Ascending aorta (tissue), 2 donors: ENCODE measurements at regions not wholly inside any gene's neighbourhood (a gene's known extent, or its start where the extent isn't known, plus 50 kb on each side); places are given as distances from the start of the nearest gene placed in this dataset.
A peak's percentile ranks its signal among the peaks of the same experiment; 100 is the strongest.

Source experiments
- DNase-seq, 2 donors: peaks; one replicate each; pipeline ENCODE4 v3.0.0-alpha.2; 2019; ENCODE audit warnings: low spot score in 2 of 2
- H3K27ac ChIP-seq, 2 donors: fragments of 200-600 bp; sonication (generic); one replicate each; pipeline ENCODE4 v1.5.1; 2016 to 2017; ENCODE audit warnings: mild to moderate bottlenecking in 1 of 2
- H3K27me3 ChIP-seq: fragments of 200-600 bp; sonication (generic); one replicate; pipeline ENCODE4 v1.5.1; 2017
- H3K36me3 ChIP-seq, 2 donors: fragments of 200-600 bp; sonication (generic); one replicate each; pipeline ENCODE4 v1.5.1; 2016
- H3K4me1 ChIP-seq, 2 donors: fragments of 200-600 bp; sonication (generic); one replicate each; pipeline ENCODE4 v1.5.1; 2016 to 2017; ENCODE audit warnings: mild to moderate bottlenecking in 1 of 2
- H3K4me3 ChIP-seq, 2 donors: fragments of 200-600 bp; sonication (generic); one replicate each; pipeline ENCODE4 v1.5.1; 2016 to 2017; ENCODE audit warnings: mild to moderate bottlenecking in 1 of 2
- H3K9me3 ChIP-seq, 2 donors: fragments of 200-600 bp; sonication (generic); one replicate each; pipeline ENCODE4 v1.5.1; 2016
- CTCF ChIP-seq, 3 experiments: fragments of 200-600 bp in 2 of 3; fragments of 450-650 bp in 1 of 3; sonication (generic) in 2 of 3; IDR thresholded peaks; one replicate each; pipeline ENCODE4 v1.5.1; 2016 to 2019; ENCODE audit warnings: antibody characterized with exemption in 3 of 3, mild to moderate bottlenecking in 1 of 3, moderate library complexity in 1 of 3
- intact Hi-C: fragments of 100-400 bp; cut with DNase I; formaldehyde crosslinking; loops from one replicate; pipeline ENCODE4 v1.15.1; 2023

DNA sequence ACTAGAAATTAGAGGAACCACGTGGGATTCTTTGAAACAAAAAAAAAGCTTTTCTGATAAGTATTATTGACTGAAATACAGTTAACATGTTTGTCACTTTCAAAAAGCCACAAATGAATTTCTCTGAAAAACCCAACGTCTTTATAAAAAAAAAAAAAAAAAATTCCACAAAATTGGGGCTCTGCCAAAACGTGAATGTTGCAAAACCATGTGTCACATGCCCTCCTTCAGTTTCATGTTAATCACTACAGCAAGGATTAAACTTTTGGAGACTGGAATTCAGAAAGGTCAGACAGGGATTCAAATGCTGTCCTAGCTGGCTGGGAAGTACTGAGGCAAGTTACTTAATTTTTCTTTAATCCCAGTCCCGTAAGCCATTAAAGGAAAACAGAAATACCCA, 278.0 kb upstream of the KLF14 start:
- Histone ChIP-seq H3K4me1 (peaks cover 13 to 61% of the 10 kb centered on the region in 2 donors), H3K27ac (peak overlapping the region; percentile 66 to 72), H3K36me3 (no peaks in the 10 kb centered on the region), H3K27me3 (no peaks in the 10 kb centered on the region), H3K9me3 (no peaks in the 10 kb centered on the region), H3K4me3 (no peak overlapping the region)
- no peak for DNase-seq
- intact Hi-C loops, result no loop called here
- TF ChIP-seq CTCF (IDR thresholded peaks at IDR 0.05), result no peak

GRCh38 chr7:131012477-131013031, 278.5 kb upstream of the KLF14 start:
- H3K4me3 ChIP-seq, result peak overlapping the region in 1 of 2 donors; percentile 2
- H3K36me3 ChIP-seq, result no peaks in the 10 kb centered on the region
- TF ChIP-seq CTCF (IDR thresholded peaks at IDR 0.05), result no peak
- peaks cover 13 to 56% of the 10 kb centered on the region in 2 donors for H3K4me1 ChIP-seq
- H3K27ac ChIP-seq, result peak overlapping the region; percentile 66 to 72
- H3K27me3 ChIP-seq, result no peaks in the 10 kb centered on the region
- DNase-seq, result no peak
- H3K9me3 ChIP-seq, result no peaks in the 10 kb centered on the region
- intact Hi-C loops, result no loop called here

DNA sequence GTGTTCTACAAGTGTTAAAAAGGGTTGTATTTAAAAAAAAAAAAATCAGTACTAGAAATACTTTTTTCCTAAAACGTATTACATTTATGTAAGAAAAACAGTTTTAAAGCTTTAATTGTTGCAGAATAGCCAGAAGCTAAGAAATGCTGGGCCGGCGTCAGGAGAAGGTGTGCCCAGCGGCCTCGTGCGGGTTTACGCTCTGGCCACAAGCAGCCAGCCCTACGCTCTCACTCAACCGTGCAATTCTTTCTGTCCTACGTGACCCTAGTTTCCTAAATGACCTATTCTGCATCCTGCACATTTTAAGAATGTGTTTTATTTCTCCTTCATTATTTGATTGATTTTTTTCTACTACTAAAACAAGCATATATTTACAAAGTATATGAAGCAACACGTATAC, 279.7 kb upstream of the KLF14 start:
- peaks cover 13 to 55% of the 10 kb centered on the region in 2 donors for H3K4me1 ChIP-seq
- DNase-seq, result no peak
- no peak overlapping the region for H3K4me3 ChIP-seq
- no peaks in the 10 kb centered on the region for H3K27me3 ChIP-seq
- no peak overlapping the region for H3K27ac ChIP-seq
- H3K9me3 ChIP-seq, result no peaks in the 10 kb centered on the region
- TF ChIP-seq CTCF (IDR thresholded peaks at IDR 0.05), result no peak
- no peaks in the 10 kb centered on the region for H3K36me3 ChIP-seq
- intact Hi-C loops, result no loop called here

- Histone ChIP-seq H3K4me3 (no peak overlapping the region), H3K4me1 (peaks cover 10 to 52% of the 10 kb centered on the region in 2 donors), H3K9me3 (no peaks in the 10 kb centered on the region), H3K27me3 (no peaks in the 10 kb centered on the region), H3K27ac (no peak overlapping the region), H3K36me3 (no peaks in the 10 kb centered on the region)
- TF ChIP-seq CTCF (IDR thresholded peaks at IDR 0.05), result no peak
- DNase-seq, result no peak
- intact Hi-C loops, result no loop called here
Measured at GRCh38 chr7:131014906-131015656, 281.1 kb upstream of the KLF14 start.

DNA sequence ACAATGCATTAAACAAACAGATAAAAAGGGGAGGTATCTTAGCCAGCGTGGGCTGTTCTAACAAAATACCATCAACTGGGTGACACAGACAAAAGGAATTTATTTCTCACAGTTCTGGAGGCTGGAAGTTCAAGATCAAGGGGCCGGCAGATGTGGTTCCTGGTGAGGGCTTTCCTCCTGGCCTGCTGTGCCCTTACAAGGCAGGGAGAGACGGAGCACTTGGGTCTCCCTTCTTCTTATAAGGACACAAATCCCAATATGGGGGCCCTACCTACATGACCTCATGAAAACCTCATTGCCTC, 281.6 kb upstream of the KLF14 start:
- DNase-seq, result no peak
- Histone ChIP-seq H3K4me1 (peaks cover 10 to 52% of the 10 kb centered on the region in 2 donors), H3K27ac (no peak overlapping the region), H3K27me3 (no peaks in the 10 kb centered on the region), H3K36me3 (no peaks in the 10 kb centered on the region), H3K4me3 (no peak overlapping the region), H3K9me3 (no peaks in the 10 kb centered on the region)
- intact Hi-C loops, result no loop called here
- no peak for TF ChIP-seq CTCF (IDR thresholded peaks at IDR 0.05)
